ENCODE measurements at regions not wholly inside any gene's neighbourhood (a gene's known extent, or its start where the extent isn't known, plus 50 kb on each side); places are given as distances from the start of the nearest gene placed in this dataset.

GRCh38 chr12:58395056-58395455 lies 453.7 kb downstream of the ATP23 start:
- Histone ChIP-seq H3K4me1 (ENCODE audit: insufficient read depth, low read length) (no peaks in the 10 kb centered on the region), H4K20me1 (ENCODE audit: insufficient read depth, low read length) (no peaks in the 10 kb centered on the region), H3K27me3 (ENCODE audit: insufficient read depth, low read length, poor library complexity) (peaks cover 3% of the 10 kb centered on the region), H3K79me2 (ENCODE audit: insufficient read depth, low read length) (no peaks in the 10 kb centered on the region), H3K9ac (ENCODE audit: low read depth, low read length) (no peak overlapping the region), H2AFZ (ENCODE audit: low read depth, low read length) (no peak overlapping the region), H3K36me3 (ENCODE audit: insufficient read depth, low read length) (no peaks in the 10 kb centered on the region), H3K4me3 (ENCODE audit: low read depth in 1 of 2, low read length in 2 of 2) (no peak overlapping the region), H3K27ac (ENCODE audit: low read length) (no peak overlapping the region), H3K9me3 (ENCODE audit: insufficient read depth, low read length, severe bottlenecking) (no peaks in the 10 kb centered on the region), H3K4me2 (ENCODE audit: insufficient read depth, low read length) (no peak overlapping the region)
- DNase-seq (no peak), ATAC-seq (ENCODE audit: insufficient read depth, low read depth) (no peak)
- TF ChIP-seq EZH2 (IDR thresholded peaks at IDR 0.05; ENCODE audit: borderline replicate concordance, low read depth, low read length, severe bottlenecking): no peak
- no peak for TF ChIP-seq CTCF (IDR thresholded peaks at IDR 0.05; ENCODE audit: borderline replicate concordance, extremely low read depth, low read length, poor library complexity, severe bottlenecking)

- H3K9ac ChIP-seq (ENCODE audit: low read depth, low read length): no peak overlapping the region
- no peaks in the 10 kb centered on the region for H3K79me2 ChIP-seq (ENCODE audit: insufficient read depth, low read length)
- H3K36me3 ChIP-seq (ENCODE audit: insufficient read depth, low read length): no peaks in the 10 kb centered on the region
- ATAC-seq (ENCODE audit: insufficient read depth, low read depth): no peak
- no peak overlapping the region for H3K27ac ChIP-seq (ENCODE audit: low read length)
- no peak overlapping the region for H2AFZ ChIP-seq (ENCODE audit: low read depth, low read length)
- H4K20me1 ChIP-seq (ENCODE audit: insufficient read depth, low read length): no peaks in the 10 kb centered on the region
- no peak for DNase-seq
- no peaks in the 10 kb centered on the region for H3K9me3 ChIP-seq (ENCODE audit: insufficient read depth, low read length, severe bottlenecking)
- TF ChIP-seq EZH2 (IDR thresholded peaks at IDR 0.05; ENCODE audit: borderline replicate concordance, low read depth, low read length, severe bottlenecking) (no peak), CTCF (IDR thresholded peaks at IDR 0.05; ENCODE audit: borderline replicate concordance, extremely low read depth, low read length, poor library complexity, severe bottlenecking) (no peak)
- peaks cover 3% of the 10 kb centered on the region for H3K27me3 ChIP-seq (ENCODE audit: insufficient read depth, low read length, poor library complexity)
- H3K4me3 ChIP-seq (ENCODE audit: low read depth in 1 of 2, low read length in 2 of 2): no peak overlapping the region
- H3K4me2 ChIP-seq (ENCODE audit: insufficient read depth, low read length): no peak overlapping the region
- H3K4me1 ChIP-seq (ENCODE audit: insufficient read depth, low read length): no peaks in the 10 kb centered on the region
Measured at GRCh38 chr12:58395470-58395869, 454.1 kb downstream of the ATP23 start.

- no peak overlapping the region for H3K9ac ChIP-seq (ENCODE audit: low read depth, low read length)
- no peaks in the 10 kb centered on the region for H3K79me2 ChIP-seq (ENCODE audit: insufficient read depth, low read length)
- no peak overlapping the region for H3K4me3 ChIP-seq (ENCODE audit: low read depth in 1 of 2, low read length in 2 of 2)
- H3K4me1 ChIP-seq (ENCODE audit: insufficient read depth, low read length): no peaks in the 10 kb centered on the region
- peaks cover 3% of the 10 kb centered on the region for H3K27me3 ChIP-seq (ENCODE audit: insufficient read depth, low read length, poor library complexity)
- H2AFZ ChIP-seq (ENCODE audit: low read depth, low read length): no peak overlapping the region
- no peaks in the 10 kb centered on the region for H3K9me3 ChIP-seq (ENCODE audit: insufficient read depth, low read length, severe bottlenecking)
- DNase-seq (no peak), ATAC-seq (ENCODE audit: insufficient read depth, low read depth) (no peak)
- no peaks in the 10 kb centered on the region for H3K36me3 ChIP-seq (ENCODE audit: insufficient read depth, low read length)
- H3K4me2 ChIP-seq (ENCODE audit: insufficient read depth, low read length): no peak overlapping the region
- H3K27ac ChIP-seq (ENCODE audit: low read length): no peak overlapping the region
- H4K20me1 ChIP-seq (ENCODE audit: insufficient read depth, low read length): no peaks in the 10 kb centered on the region
- TF ChIP-seq CTCF (IDR thresholded peaks at IDR 0.05; ENCODE audit: borderline replicate concordance, extremely low read depth, low read length, poor library complexity, severe bottlenecking): no peak
- TF ChIP-seq EZH2 (IDR thresholded peaks at IDR 0.05; ENCODE audit: borderline replicate concordance, low read depth, low read length, severe bottlenecking): no peak
Measured at GRCh38 chr12:58396239-58396638, 454.9 kb downstream of the ATP23 start.

- Histone ChIP-seq H3K36me3 (ENCODE audit: insufficient read depth, low read length) (no peaks in the 10 kb centered on the region), H3K4me2 (ENCODE audit: insufficient read depth, low read length) (no peak overlapping the region), H3K27me3 (ENCODE audit: insufficient read depth, low read length, poor library complexity) (no peaks in the 10 kb centered on the region), H3K27ac (ENCODE audit: low read length) (no peak overlapping the region), H3K79me2 (ENCODE audit: insufficient read depth, low read length) (no peaks in the 10 kb centered on the region), H3K9ac (ENCODE audit: low read depth, low read length) (no peak overlapping the region), H3K4me1 (ENCODE audit: insufficient read depth, low read length) (no peaks in the 10 kb centered on the region), H4K20me1 (ENCODE audit: insufficient read depth, low read length) (no peaks in the 10 kb centered on the region), H3K4me3 (ENCODE audit: low read depth in 1 of 2, low read length in 2 of 2) (no peak overlapping the region), H3K9me3 (ENCODE audit: insufficient read depth, low read length, severe bottlenecking) (no peaks in the 10 kb centered on the region), H2AFZ (ENCODE audit: low read depth, low read length) (no peak overlapping the region)
- ATAC-seq (ENCODE audit: insufficient read depth, low read depth): no peak
- no peak for TF ChIP-seq EZH2 (IDR thresholded peaks at IDR 0.05; ENCODE audit: borderline replicate concordance, low read depth, low read length, severe bottlenecking)
- no peak for TF ChIP-seq CTCF (IDR thresholded peaks at IDR 0.05; ENCODE audit: borderline replicate concordance, extremely low read depth, low read length, poor library complexity, severe bottlenecking)
- no peak for DNase-seq
Measured at GRCh38 chr12:58405363-58405762, 464.0 kb downstream of the ATP23 start.
